GM21367 (cell line): ENCODE measurements at regions not wholly inside any gene's neighbourhood (a gene's known extent, or its start where the extent isn't known, plus 50 kb on each side); places are given as distances from the start of the nearest gene placed in this dataset.

ENCODE experiments used
- ATAC-seq: cut with Tn5 transposase; IDR thresholded peaks from one replicate; pipeline ENCODE4 v1.9.1; 2021; ENCODE audit not compliant: unreplicated experiment

- ATAC-seq = no peak
Observed at GRCh38 chr1:72697410-72697809, 415.1 kb upstream of the NEGR1 start.

GRCh38 chr1:72693899-72694298, 411.6 kb upstream of the NEGR1 start:
- no peak for ATAC-seq

GRCh38 chr1:72693376-72693775, 411.0 kb upstream of the NEGR1 start:
- no peak for ATAC-seq

- no peak for ATAC-seq
Observed at GRCh38 chr1:72690871-72691270, 408.5 kb upstream of the NEGR1 start.

- no peak for ATAC-seq
Observed at GRCh38 chr1:72678683-72679082, 396.3 kb upstream of the NEGR1 start.

- ATAC-seq = no peak
Observed at GRCh38 chr1:72670902-72671301, 388.6 kb upstream of the NEGR1 start.

GRCh38 chr1:72662918-72663317, 380.6 kb upstream of the NEGR1 start:
- no peak for ATAC-seq

- no peak for ATAC-seq
Observed at GRCh38 chr1:72650843-72651435, 368.6 kb upstream of the NEGR1 start.

GRCh38 chr1:72649991-72650390, 367.7 kb upstream of the NEGR1 start:
- ATAC-seq = no peak

- no peak for ATAC-seq
Observed at GRCh38 chr1:72649211-72649888, 367.0 kb upstream of the NEGR1 start.

- ATAC-seq = no peak
Observed at GRCh38 chr1:72648465-72648864, 366.1 kb upstream of the NEGR1 start.

- ATAC-seq = no peak
Observed at GRCh38 chr1:72643142-72643541, 360.8 kb upstream of the NEGR1 start.

GRCh38 chr1:72637593-72637992, 355.3 kb upstream of the NEGR1 start:
- no peak for ATAC-seq

GRCh38 chr1:72636631-72637030, 354.3 kb upstream of the NEGR1 start:
- no peak for ATAC-seq

- ATAC-seq = no peak
Observed at GRCh38 chr1:72635719-72636118, 353.4 kb upstream of the NEGR1 start.

- ATAC-seq = no peak
Observed at GRCh38 chr1:72634946-72635345, 352.6 kb upstream of the NEGR1 start.

GRCh38 chr1:72631449-72631848, 349.1 kb upstream of the NEGR1 start:
- ATAC-seq = no peak

- ATAC-seq = peak; percentile 86
Observed at GRCh38 chr1:72623299-72623708, 341.0 kb upstream of the NEGR1 start.

- ATAC-seq = no peak
Observed at GRCh38 chr1:72620453-72620852, 338.1 kb upstream of the NEGR1 start.

GRCh38 chr1:72606216-72606810, 324.0 kb upstream of the NEGR1 start:
- ATAC-seq = no peak

GRCh38 chr1:72601035-72601674, 318.8 kb upstream of the NEGR1 start:
- no peak for ATAC-seq
